GM12878 (cell line): ENCODE measurements at regions not wholly inside any gene's neighbourhood (a gene's known extent, or its start where the extent isn't known, plus 50 kb on each side); places are given as distances from the start of the nearest gene placed in this dataset.

Experiments
- CTCF ChIP-seq, 3 experiments: IDR thresholded peaks in 2 of 3; conservative IDR thresholded peaks in 1 of 3; 2 replicates each; pipeline ENCODE4 v1.5.1; 2011; ENCODE audit warnings: low read depth in 3 of 3, low read length in 3 of 3, mild to moderate bottlenecking in 3 of 3, control low read depth in 2 of 3, moderate library complexity in 2 of 3, inconsistent platforms in 1 of 3, mixed read lengths in 1 of 3; ENCODE audit not compliant: control insufficient read depth in 2 of 3, insufficient read depth in 1 of 3; ENCODE audit errors: extremely low read depth in 1 of 3
- E2F8 ChIP-seq: fragments of 450-650 bp; IDR thresholded peaks from 2 replicates; pipeline ENCODE4 v1.6.1; 2018; ENCODE audit warnings: mild to moderate bottlenecking, low read depth, moderate library complexity; ENCODE audit not compliant: partially characterized antibody
- ETV6 ChIP-seq, 2 experiments: fragments of 450-650 bp in 1 of 2; IDR thresholded peaks in 1 of 2; conservative IDR thresholded peaks in 1 of 2; 2 replicates each; pipeline ENCODE4 v1.6.1; 2014; ENCODE audit warnings: antibody characterized with exemption in 1 of 2, borderline replicate concordance in 1 of 2, low read depth in 1 of 2, mild to moderate bottlenecking in 1 of 2, moderate library complexity in 1 of 2
- EZH2 ChIP-seq: IDR thresholded peaks from 2 replicates; pipeline ENCODE4 v1.6.1; 2012; ENCODE audit warnings: low read depth, mild to moderate bottlenecking, control low read depth, inconsistent platforms, low read length, borderline replicate concordance; ENCODE audit not compliant: control insufficient read depth
- LARP7 ChIP-seq: fragments of 450-650 bp; IDR thresholded peaks from 2 replicates; pipeline ENCODE4 v1.6.1; 2017; ENCODE audit warnings: mild to moderate bottlenecking
- PML ChIP-seq: IDR thresholded peaks from 2 replicates; pipeline ENCODE4 v1.6.1; 2012; ENCODE audit warnings: low read length, inconsistent platforms
- POLR2A ChIP-seq: IDR thresholded peaks from 2 replicates; pipeline ENCODE4 v1.6.1; 2011; ENCODE audit warnings: low read depth, mild to moderate bottlenecking, low read length
- POLR2AphosphoS5 ChIP-seq: IDR thresholded peaks from 2 replicates; pipeline ENCODE4 v1.6.1; 2011; ENCODE audit warnings: mild to moderate bottlenecking, low read length, inconsistent platforms
- REST ChIP-seq: IDR thresholded peaks from 2 replicates; pipeline ENCODE4 v1.6.1; 2012; ENCODE audit warnings: mild to moderate bottlenecking, low read depth, low read length
- TAF1 ChIP-seq: IDR thresholded peaks from 2 replicates; pipeline ENCODE4 v1.6.1; 2011; ENCODE audit warnings: mild to moderate bottlenecking, low read depth, low read length, borderline replicate concordance
- ZNF384 ChIP-seq: IDR thresholded peaks from 2 replicates; pipeline ENCODE4 v1.6.1; 2012; ENCODE audit warnings: low read depth, mild to moderate bottlenecking, low read length, improper control_type of control experiment, borderline replicate concordance

GRCh38 chr13:89733829-89734228 is 1613.7 kb upstream of the MIR17HG start:
- TF ChIP-seq EZH2 (no peak), CTCF (IDR thresholded peaks at IDR 0.05 in 2 of 3, conservative IDR thresholded peaks at IDR 0.05 in 1 of 3; ENCODE audit: control insufficient read depth in 2 of 3, extremely low read depth in 1 of 3, insufficient read depth in 1 of 3, low read depth in 3 of 3, low read length in 3 of 3) (no peak), REST (no peak), LARP7 (no peak), POLR2A (no peak), ETV6 (conservative IDR thresholded peaks at IDR 0.05 in 1 of 2, IDR thresholded peaks at IDR 0.05 in 1 of 2; ENCODE audit: borderline replicate concordance in 1 of 2, low read depth in 1 of 2) (no peak), PML (no peak), E2F8 (no peak), POLR2AphosphoS5 (no peak), TAF1 (no peak), ZNF384 (no peak)
